CD1c-positive myeloid dendritic cell (primary cell): ENCODE measurements at regions not wholly inside any gene's neighbourhood (a gene's known extent, or its start where the extent isn't known, plus 50 kb on each side); places are given as distances from the start of the nearest gene placed in this dataset.

Experiments
- DNase-seq: peaks from one replicate; pipeline ENCODE4 v3.0.0-alpha.2; 2016; ENCODE audit errors: extremely low spot score

DNA sequence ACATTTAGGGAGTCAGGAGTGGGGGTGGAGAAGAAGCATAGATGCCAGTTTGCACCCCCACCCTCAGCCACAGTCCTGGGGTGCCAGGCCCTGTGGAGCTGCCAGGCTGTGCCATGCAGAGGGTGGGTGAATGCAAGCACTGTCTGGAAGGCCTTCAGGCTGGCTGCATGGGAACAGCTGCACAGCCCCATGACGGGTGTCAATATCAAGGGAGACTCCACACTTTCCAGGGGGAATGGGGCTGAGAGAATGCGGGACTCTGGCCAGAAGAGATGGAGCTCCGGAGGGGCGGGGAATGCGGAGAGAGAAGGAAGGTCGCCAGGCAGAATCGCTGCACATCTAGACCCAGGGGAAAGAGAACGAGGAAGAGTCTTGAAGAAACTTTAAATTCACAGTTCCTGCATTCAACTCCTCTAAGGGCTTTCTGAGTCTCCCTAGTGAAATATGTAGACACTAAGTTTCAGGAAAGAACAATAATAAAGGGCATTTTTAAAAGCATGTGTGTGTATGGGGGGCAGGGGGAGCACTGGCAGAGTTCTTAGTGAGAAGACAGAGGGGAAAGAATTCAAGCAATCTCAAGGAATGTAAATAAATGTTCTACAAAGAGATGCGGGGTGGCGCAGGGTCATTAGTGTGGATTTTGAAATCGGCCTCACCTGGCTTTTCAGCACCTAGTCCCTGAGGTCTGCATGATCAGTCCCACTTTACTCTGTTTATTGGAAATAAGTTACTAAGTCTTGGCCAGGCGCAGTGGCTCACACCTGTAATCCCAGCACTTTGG is 59.1 kb downstream of the BOD1 start:
- no peak for DNase-seq

GRCh38 chr5:173556142-173557028 is 60.1 kb downstream of the BOD1 start:
- no peak for DNase-seq

DNA sequence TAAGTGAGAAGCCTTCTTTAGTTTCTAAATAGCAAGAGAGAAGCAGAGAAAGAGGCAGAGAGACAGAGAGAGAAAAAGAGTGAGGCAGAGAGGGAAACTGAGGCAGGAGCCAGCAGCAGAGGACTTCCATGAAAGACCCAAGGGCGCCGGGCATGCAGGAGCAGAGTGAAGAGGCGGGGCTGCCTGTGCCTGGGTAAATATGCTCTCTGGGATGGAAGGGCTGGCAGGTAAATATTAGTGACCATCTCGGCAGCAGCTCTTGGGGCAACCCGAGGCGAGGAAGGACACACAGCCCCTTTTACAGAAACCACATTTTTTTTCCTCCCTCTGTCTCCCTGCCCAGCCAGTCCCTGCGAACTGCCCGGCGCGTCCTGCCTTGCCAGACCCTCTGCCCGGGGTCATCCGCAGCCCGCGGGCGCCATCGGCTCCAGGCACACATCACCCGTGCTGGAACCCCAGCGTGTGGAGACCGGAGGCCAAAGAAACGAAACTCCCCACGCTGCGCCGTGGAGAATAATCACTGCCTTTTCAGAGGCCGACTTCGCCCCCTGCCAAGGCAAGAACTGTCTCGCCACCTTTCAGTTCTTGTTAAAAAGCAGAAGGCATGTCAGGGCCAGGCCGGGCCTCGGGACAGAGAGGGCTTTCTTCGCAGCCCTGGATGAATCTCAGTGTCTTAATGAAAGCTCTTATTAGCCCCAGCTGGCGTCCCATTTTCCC is 61.3 kb downstream of the BOD1 start:
- DNase-seq = no peak

GRCh38 chr5:173554038-173554955 is 62.2 kb downstream of the BOD1 start:
- DNase-seq = no peak

DNA sequence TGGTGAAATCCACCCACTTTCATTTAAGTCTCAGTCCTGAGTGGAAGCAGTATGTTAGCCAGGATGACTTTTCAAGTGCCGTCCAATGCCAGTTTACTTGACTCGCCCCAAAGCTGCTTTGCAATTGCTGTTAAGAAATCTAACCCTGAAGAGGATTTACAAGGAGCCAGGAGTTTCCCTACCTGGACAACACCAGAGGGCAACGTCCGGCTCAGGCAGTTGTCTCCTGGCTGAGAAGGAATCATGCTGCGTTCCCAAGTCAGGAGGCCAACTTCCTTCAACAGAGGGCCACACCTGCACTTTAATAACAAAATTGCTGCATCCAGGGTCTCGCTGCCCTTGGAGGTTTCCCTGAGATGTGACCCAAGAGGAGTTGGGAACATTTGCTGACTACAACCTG is 65.8 kb downstream of the BOD1 start:
- no peak for DNase-seq

DNA sequence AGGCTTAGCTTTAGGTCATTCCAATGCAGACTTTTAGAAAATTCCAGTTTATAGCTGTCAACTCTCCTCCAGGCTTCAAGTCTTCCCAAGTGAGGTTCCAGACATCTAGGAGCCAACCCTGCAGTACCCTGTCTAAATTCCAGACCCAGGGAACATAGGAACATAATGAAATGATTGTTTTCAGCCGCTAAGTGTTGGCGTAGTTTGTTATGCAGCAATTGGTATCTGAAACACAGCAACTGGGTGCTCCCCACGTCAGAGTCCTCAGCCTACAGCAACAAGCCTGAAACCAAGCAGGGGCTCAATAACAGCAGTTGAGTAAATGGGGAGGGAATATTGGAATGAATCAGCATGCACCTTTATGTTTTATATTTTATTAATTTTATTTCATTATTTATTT is 66.8 kb downstream of the BOD1 start:
- no peak for DNase-seq

DNA sequence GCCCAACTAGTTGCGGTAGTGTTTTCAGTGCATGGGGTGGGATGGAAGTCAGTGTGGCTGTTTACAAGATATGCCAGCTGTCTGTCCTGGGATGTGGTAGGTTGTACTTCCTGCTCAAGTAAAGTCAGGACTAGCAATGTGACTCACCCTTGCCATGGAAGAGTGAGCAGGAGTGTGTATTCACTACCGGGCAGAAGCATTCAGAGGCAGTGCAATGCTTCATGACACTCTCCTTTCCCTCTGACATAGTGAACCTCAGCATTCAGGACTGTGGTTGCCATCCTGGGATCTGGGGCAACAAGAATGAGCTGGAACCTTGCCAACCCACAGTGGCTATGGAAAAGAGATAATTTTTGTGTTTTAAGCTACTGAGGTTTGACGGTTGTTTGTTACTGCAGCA is 68.9 kb downstream of the BOD1 start:
- no peak for DNase-seq

DNA sequence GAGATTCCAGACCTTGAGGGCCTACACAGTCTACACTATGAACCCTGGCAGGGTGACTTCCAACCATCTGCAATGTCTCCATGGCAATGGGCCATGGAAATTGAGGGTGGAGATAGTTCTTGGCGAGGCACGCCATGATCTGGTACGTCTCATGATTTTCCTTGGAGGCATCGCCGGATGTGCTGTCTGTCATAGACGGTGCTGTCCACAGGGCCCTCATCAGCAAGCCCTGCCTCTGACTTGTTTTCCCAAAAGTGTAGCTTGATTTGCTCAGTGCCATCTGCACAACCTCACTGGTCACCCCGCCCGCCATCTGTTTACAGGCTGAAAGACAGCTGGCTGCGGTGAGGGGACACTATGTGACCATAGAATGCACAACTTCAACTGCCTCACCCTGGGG is 73.5 kb downstream of the BOD1 start:
- DNase-seq = no peak

- no peak for DNase-seq
Measured at GRCh38 chr5:173542159-173542558, 74.3 kb downstream of the BOD1 start.

GRCh38 chr5:173538654-173539053 is 77.8 kb downstream of the BOD1 start:
- DNase-seq = no peak

- no peak for DNase-seq
Measured at GRCh38 chr5:173538018-173538417, 78.4 kb downstream of the BOD1 start.

DNA sequence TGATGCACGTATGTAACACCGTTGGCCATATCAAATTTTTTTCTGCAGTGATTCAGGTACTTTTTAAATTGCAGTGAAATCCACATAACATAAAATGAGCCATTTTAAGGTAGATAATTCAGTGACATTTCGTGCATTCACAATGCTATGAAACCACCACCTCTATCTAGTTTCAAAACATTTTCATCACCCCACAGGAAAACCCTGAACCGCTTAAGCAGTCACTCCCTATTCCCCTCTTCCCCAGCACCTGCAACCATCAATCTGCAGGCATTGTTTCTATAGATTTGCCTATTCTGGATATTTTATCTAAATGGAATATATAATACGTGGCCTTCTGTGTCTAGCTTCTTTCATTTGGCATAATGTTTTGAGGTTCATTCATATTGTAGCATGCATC is 79.2 kb downstream of the BOD1 start:
- no peak for DNase-seq

GRCh38 chr5:173535976-173536639 is 80.3 kb downstream of the BOD1 start:
- no peak for DNase-seq

GRCh38 chr5:173535166-173535975 is 81.1 kb downstream of the BOD1 start:
- no peak for DNase-seq

GRCh38 chr5:173534664-173535063 is 81.8 kb downstream of the BOD1 start:
- DNase-seq = no peak

DNA sequence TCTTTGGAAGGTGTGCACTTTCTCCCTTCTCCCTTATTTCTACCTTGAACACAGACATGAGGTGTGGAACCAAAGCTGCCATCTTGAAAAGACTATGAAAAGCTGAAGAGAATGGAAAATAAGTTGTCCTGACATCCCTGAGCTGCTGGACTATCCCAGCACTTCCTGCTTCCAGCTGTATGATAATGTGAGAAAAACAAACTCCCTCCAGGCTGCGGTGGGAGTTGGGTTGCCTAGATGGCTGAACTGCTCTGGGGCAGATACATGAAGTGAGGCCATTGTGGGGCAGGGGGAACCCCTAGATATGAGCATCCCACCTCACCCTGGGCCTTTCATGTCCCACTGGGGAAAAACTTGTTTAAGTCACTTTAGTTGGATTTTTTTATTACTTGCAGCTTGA is 82.4 kb downstream of the BOD1 start:
- no peak for DNase-seq

- DNase-seq = no peak
Measured at GRCh38 chr5:173532689-173533250, 83.7 kb downstream of the BOD1 start.

- no peak for DNase-seq
Measured at GRCh38 chr5:173531863-173532262, 84.6 kb downstream of the BOD1 start.

DNA sequence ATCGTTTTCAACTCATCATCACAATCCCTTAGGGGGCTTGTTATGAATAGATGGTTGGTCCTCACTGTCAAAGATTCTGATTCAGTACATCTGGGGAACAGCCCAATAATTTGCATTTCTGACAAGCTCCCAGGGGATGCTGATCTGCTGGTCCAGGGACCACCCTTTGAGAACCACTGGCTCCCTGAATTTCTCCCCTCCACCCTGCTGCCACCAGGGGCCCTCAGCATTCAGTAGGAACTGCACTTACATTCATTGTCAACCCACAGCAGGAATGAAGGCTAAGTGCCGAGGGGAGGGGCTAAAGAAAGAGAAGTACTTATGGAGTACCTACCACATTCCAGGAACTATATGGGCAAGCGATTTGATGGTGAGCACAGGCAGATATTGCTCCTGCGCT is 85.9 kb downstream of the BOD1 start:
- no peak for DNase-seq

DNA sequence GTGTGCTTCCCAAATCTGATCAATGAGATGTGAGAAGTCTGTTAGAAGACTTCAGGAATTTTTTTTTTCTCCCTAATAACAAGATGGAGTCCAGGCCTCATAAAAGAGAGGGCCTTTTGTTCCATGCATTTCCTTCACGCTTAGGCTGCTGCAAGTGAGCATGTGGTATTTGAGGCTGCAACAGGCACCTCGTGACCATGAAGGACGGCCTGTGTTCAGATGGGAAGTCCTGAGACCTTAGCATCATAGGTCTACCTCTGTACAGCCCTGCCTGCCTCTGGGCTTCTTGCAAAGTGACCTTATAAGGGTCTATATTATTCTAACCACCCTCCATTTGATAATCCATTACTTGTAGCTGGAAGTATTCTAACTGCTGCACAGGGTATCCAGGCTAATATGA is 86.6 kb downstream of the BOD1 start:
- no peak for DNase-seq
